ENCODE measurements at regions not wholly inside any gene's neighbourhood (a gene's known extent, or its start where the extent isn't known, plus 50 kb on each side); places are given as distances from the start of the nearest gene placed in this dataset.

GRCh38 chr4:164358400-164358799 is 395.5 kb upstream of the SMIM31 start:
- no peak for DNase-seq

GRCh38 chr4:164359881-164360280 is 394.1 kb upstream of the SMIM31 start:
- DNase-seq, result no peak

DNA sequence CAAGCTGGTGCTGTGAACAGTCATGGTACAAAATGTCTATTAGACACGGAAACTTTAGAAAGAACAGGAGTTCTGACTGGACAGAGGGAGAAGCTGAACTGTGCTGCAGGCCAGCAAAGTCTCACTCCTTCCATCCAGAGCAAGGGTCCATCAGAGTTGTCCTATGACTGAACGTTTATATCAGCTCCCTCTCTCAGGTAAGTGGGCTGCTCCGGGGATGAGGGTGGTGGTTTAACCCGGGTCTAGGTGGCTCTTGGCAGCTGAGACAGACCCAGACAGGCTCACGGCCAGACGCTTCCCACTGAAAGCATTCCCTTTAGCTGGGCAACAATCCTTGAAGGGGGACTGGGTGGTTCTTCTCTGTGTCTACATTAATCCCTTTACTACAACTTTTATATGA is 385.0 kb upstream of the SMIM31 start:
- no peak for DNase-seq

- no peak for DNase-seq
These were observed 380.9 kb upstream of the SMIM31 start for GRCh38 chr4:164373021-164373420.

- DNase-seq, result no peak
These were observed 376.7 kb upstream of the SMIM31 start for GRCh38 chr4:164377277-164377676.

GRCh38 chr4:164378361-164378760 is 375.6 kb upstream of the SMIM31 start:
- DNase-seq, result no peak

- no peak for DNase-seq
These were observed 374.2 kb upstream of the SMIM31 start for GRCh38 chr4:164379694-164380093.

GRCh38 chr4:164381859-164382258 is 372.1 kb upstream of the SMIM31 start:
- DNase-seq, result no peak

DNA sequence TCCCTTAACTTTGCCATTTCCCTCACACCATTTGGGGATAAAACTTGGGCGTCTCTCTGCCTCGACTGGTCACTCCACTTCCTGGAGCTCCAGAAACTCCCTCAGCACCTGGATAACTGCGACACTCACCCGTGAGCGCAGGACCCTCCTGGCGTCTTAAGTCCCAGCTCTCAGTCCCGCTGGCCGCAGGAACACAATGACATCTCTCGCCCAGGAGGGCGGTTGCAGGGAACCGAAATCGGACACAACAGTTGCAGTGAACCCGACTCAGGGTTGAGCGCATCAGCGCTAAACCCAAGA is 370.9 kb upstream of the SMIM31 start:
- DNase-seq, result no peak

GRCh38 chr4:164383358-164384220 is 370.3 kb upstream of the SMIM31 start:
- peak; percentile 55 for DNase-seq

GRCh38 chr4:164384416-164384815 is 369.5 kb upstream of the SMIM31 start:
- DNase-seq, result no peak

DNA sequence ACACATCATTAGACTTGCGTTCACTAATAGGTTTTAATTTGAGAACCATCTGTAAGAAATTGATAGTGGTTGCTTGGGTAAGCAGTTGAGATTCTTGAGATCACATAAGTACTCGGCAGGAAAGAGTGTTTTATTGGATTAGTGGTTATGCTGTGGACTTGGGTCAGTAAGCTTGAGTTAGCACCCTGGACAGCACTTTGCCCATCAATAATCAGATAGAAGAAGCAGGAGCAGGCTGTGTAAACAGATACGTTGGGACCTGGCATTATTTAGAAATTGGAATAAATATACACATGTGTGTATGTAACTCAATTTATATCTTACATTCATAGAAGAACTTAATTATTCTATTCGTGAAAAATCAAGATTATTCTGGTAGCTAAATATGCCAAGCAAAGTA is 357.5 kb upstream of the SMIM31 start:
- no peak for DNase-seq

- no peak for DNase-seq
These were observed 351.4 kb upstream of the SMIM31 start for GRCh38 chr4:164402554-164402953.

GRCh38 chr4:164405774-164406173 is 348.2 kb upstream of the SMIM31 start:
- no peak for DNase-seq

DNA sequence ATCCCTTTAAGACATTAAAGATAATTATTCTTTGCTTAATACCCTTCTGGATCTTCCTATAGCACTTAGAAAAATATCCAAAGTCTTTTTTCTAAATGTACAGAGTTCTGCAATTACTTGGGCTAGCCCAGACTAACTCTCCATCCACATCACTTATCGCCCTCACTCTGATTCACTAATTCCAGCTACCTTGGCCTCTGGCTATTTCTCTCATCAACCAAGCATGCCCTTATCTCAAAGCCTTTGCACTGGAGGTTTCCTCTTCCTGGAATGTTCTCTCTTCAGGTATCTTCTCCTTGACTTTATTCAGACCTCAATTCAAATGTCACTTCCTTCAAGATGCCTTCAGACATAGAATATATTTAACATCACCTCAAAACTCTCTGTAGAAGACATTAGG is 345.1 kb upstream of the SMIM31 start:
- DNase-seq, result no peak

DNA sequence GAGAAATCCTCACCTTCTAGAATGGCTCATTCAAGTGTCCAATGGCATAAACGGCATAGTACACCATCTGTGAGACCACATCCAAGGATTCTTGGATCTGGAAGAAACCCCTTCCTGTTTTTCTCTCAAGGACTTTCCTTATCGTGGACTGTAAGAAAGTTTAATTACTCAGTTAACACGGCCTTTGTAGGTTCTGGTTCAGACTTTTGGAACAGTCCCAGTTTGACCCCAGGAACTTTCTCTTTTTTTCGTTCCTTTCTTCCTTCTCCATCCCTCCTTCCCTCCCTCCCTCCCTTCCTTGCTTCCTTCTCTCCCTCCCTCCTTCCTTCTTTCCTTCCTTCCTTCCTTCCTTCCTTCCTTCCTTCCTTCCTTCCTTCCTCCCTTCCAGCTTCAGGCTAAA is 343.5 kb upstream of the SMIM31 start:
- DNase-seq, result no peak

DNA sequence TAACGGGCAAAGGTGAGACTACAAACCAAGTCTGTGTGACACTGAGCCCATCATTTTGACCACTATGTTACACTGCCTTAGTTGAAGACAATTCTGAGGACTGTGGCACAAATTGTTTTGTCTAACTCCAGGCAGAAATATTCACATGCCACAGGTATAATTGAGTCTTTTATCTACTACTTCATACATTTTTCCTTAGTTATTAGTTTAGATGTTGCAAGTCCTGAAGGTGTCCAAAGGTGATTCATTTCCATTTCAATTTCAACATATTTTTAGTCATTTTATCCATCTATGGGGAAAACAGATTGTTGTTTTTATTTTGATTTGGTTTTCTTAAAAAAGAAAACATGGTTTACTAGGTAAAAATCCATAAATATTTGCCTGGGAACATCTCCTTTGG is 341.7 kb upstream of the SMIM31 start:
- no peak for DNase-seq

DNA sequence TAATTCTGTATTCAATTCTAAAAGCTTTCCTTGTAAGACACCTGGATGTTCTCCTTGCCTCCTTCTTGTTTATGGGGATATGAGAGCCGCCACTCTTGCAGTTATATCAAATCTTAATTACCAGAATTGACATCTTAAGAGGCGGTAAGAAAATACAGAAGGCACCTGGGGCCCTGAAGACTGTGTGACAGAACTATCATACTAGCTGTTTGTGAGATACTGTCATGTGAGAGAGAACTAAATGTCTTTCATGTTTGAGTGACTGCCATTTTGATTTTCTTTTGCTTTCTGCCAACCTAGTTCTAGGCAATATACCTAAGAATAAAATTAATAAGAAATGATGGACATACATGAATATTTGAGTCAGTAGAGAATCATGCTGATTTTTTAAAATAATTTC is 340.2 kb upstream of the SMIM31 start:
- no peak for DNase-seq

DNA sequence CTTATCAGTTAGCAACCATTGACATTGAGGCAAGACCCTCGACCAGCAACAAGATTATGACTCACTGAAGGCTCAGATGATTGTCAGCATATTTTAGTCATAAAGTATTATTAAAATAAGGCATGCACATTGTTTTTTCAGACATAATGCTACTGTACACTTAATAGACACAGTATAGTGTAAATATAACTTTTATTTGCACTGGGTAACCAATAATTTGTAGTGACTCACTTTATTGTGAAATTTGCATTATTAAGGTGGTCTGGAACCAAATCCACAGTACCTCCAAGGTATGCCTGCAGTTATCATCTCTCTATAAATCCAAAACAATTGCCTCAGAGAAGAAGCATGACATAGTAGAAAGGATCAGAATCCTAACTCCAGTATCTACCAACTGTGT is 330.1 kb upstream of the SMIM31 start:
- DNase-seq, result no peak

DNA sequence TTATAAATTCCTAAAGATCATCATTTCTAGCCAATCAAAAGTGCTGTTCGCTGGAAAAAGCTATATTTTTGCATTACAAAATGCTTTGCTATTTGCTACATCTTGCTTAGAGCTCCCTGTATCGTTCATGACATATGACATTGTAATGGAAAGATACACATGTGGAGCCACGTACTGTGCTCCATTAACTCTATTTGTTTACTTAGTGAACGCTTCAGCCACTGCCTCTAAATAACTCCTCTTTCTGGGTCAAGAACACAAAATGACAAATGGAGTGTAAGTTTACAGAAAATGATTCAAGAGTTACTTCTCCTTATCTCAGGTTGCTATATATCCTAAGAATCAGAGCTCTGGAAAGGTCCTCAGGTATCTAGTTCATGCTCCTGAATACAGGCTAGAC is 329.1 kb upstream of the SMIM31 start:
- DNase-seq, result no peak

DNA sequence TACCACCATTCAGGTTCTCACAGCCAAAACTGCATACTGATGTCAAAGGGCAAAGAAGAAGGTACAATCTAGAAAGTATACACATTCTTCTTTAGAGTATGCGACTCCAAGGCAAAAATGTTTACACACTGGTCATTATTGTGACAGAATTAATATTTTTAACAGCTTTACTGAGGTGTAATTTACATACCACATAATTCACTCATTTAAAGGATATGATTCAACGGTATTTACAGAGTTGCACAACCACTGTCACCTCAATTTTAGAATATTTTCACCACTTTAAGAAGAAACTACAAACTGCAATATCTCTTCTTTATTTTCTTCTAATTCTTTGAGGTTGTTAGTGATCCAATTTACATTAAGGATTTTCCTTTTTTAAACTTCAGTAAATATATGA is 325.4 kb upstream of the SMIM31 start:
- DNase-seq, result no peak

DNA sequence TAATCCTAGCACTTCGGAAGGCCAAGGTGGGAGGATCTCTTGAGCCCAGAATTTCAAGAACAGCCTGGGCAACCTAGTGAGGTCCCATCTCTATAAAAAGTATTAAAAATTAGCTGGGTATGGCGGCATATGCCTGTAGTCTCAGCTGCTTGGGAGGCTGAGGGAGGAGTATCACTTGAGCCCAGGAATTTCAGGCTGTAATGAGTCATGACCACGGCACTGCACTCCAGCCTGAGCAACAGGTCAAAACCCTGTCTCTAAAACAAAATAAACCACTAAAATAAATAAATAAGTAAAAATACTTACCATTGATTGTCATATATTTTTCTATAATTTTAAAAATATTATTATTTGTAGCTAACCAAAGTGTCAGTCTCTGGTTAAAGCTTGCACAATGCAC is 315.6 kb upstream of the SMIM31 start:
- no peak for DNase-seq

DNA sequence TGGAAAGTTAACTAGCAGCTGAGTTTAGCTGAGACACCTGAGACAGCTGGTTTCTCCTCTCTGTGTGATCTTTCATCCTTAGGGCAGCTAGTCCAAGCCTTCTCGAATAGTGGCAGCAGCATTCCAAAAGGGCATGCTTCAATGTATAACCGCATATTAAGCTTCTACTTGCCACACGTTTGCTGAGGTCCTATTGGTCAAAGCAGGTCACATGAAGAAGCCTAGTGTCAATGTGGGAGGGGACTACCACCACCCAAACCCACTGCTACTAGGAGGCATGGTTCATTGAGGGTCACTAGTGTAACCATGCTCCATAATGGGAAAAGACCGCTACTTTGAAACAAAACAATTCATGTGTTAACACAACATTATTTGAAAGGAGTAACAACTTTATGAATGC is 314.9 kb upstream of the SMIM31 start:
- DNase-seq, result no peak

GRCh38 chr4:164440199-164440598 is 313.7 kb upstream of the SMIM31 start:
- DNase-seq, result no peak

DNA sequence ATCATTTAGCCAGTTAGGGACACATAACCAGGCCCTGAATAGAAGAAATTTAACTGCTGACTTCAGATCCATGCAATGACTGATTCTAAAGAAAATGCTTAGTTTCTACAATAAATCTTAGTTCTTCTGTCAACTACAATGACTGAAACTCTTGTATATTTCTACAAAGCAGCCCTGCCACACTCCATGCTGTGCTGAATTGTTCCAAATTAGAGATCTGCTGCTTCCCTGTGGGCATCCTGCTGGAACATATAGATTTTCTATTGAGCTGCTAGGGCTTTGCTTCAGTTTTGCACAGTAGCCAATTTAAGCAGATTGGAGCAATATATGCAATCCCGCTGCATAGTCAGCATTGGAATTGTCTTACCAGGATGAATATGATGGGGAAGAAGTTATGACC is 312.8 kb upstream of the SMIM31 start:
- DNase-seq, result no peak

- no peak for DNase-seq
These were observed 311.8 kb upstream of the SMIM31 start for GRCh38 chr4:164442180-164442579.

All from NCI-H526 treated with DMSO at 0.1 percent for 48 hours (cell line).